Right hindlimb (tissue), 1 donor: ENCODE measurements at regions not wholly inside any gene's neighbourhood (a gene's known extent, or its start where the extent isn't known, plus 50 kb on each side); places are given as distances from the start of the nearest gene placed in this dataset.

Source experiments
- DNase-seq: peaks from one replicate; pipeline ENCODE4 v3.0.0-alpha.2; 2018

DNA sequence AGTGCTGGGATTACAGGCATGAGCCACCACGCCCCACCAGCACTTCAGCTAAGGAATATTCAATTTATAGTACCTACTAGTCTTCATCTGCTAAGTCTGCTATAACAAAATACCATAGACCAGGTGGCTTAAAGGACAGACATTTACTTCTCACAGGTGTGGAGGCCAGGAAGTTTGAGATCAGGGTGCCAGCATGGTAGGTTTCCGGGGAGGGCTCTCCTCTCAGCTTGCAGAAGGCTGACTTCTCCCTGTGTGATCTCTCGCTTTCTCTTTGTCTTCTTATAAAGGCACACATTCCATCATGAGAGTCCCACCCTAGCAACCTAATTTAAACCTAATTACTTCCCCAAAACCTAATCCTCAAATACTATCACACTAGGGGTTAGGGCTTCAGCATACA is 433.0 kb downstream of the INSC start:
- no peak for DNase-seq

DNA sequence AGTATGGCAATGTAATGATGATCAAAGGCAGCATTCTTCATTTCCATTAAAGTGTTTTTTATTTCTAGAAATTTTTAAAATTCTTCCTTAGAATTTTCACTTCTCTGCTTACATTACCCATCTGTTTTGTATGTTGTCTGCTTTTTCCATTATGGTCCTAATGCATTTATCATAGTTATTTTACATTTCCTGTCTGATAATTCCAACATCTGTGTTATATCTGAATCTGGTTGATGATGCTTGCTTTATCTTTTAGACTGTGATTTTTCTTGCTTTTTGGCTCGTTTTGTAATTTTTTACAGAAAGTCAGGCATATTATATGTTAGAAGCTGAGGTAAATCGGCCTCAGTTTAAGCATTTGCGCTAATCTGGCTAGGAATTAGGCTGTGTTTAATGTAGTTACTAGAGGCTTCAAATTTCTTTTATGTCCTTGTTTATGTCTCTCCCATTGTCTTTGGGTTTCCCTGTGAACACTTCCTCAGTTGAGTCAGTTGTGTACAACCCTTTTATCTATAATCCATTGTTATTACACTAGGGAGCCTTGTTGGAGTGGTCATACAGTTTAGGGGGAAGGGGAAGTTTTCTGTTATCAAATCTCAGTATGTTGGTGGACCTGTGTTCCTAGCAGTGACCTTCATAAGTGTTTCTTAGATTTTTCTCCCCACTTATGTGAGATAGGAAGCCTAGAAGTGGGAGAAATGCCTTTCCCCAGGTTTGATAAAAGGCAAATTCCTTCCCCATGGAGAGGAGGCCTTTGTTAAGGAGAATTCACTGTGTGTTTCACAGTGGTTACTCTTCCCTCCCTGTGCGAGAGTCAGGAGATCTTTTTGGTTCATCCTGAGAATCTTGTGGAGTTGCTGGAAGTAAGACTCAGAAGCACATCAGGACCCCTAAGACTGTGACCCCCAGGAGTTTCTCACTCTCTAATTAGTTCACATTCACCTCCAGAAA is 437.5 kb downstream of the INSC start:
- no peak for DNase-seq

DNA sequence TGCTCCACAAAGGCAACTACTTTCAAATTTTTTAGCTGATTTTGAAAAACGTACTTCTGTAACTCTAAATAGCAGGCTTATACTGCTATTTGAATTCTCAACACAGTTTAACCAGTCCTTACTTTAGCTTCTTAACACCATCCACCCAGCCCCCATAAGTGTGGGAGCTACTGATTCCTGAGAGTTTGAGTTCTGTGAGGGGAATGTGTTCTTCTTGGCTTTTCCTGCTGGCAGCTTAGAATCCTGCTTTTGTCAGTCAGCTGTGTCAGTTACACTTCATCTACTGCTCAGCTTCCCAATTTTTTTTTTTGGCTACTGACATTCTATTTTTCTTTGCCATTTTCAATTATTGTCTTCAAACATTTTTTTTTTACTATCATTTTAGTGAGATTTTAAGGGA is 440.4 kb downstream of the INSC start:
- DNase-seq, result no peak

- DNase-seq, result no peak
Observed at GRCh38 chr11:15557457-15558230, 442.9 kb downstream of the INSC start.

- DNase-seq, result no peak
Observed at GRCh38 chr11:15558513-15559181, 443.9 kb downstream of the INSC start.

GRCh38 chr11:15560689-15561467 is 446.2 kb downstream of the INSC start:
- no peak for DNase-seq

GRCh38 chr11:15562230-15562629 is 447.5 kb downstream of the INSC start:
- DNase-seq, result no peak

GRCh38 chr11:15563054-15563453 is 448.3 kb downstream of the INSC start:
- DNase-seq, result no peak

DNA sequence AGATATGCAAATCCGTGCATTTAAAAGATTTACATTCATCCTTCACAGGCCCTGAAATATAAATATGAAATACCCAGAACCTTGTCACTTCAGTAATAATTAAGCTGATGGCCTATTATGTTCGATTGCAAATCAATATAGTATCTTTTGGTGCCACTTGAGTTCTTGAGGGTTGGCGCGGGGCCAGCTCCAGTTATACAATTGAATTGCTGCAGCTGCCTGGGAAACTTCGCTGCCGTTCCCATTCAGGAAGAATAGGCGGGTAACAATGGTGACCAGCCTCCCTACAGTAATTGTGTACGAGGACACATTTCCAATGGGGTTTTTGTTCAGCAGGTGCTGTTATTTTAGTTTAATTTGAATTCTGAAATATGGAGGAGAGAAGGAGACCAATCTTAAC is 451.2 kb downstream of the INSC start:
- no peak for DNase-seq

- DNase-seq, result no peak
Observed at GRCh38 chr11:15568440-15568839, 453.7 kb downstream of the INSC start.

DNA sequence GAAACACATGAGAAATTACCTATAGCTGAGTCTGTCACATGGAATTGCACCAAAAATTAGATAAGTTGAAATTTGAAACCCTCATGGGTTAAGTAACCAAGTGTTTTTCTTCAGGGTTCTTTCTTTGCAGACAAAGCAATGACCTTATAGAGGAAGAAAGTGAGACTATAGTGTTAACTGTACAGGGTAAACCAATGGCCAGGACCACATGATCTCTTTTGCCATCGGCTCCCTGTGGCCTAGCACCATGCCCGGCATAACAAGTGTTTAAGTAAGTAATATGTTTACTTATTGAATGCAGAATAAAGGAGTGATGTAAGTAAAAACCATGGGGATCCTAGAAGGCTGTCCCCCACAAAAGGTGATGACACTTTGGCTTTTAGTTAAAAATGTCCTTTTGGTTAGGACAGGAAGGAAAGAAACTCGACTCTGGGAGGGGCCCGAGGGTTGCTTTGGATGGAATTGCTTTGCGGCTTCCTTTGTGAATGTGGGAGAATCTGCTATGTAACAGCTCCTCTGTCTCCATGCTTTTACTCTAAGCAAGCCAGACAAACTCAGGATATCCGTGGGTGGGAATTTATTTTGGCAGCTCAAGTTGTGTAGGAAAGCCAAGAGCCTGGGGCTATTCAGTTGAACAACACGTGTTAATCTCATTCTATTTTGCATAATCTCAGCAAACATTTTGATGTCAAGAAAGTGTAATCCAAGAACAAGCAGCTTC is 454.7 kb downstream of the INSC start:
- peak; percentile 79 for DNase-seq

- DNase-seq, result no peak
Observed at GRCh38 chr11:15575409-15575808, 460.7 kb downstream of the INSC start.

- no peak for DNase-seq
Observed at GRCh38 chr11:15576769-15577168, 462.0 kb downstream of the INSC start.

DNA sequence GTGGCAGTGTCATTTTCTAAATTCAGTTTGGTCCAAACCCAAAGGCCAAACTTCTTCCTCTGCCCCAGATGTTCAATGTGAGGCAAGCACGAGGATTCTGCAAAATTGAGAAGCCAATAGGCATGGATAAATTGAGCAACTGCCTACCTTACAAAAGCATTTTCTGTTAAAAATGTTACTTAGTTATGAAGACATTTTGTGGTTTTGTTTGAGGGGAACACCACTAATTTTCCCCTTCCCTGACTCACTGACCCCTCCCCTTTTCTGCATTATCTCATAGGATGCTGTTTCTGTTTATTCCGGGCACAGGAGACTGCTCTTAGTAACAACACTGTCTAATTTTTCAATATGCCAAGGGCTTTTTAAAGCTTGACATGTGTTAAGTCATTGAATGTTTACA is 462.8 kb downstream of the INSC start:
- no peak for DNase-seq

- no peak for DNase-seq
Observed at GRCh38 chr11:15579287-15580001, 464.7 kb downstream of the INSC start.

DNA sequence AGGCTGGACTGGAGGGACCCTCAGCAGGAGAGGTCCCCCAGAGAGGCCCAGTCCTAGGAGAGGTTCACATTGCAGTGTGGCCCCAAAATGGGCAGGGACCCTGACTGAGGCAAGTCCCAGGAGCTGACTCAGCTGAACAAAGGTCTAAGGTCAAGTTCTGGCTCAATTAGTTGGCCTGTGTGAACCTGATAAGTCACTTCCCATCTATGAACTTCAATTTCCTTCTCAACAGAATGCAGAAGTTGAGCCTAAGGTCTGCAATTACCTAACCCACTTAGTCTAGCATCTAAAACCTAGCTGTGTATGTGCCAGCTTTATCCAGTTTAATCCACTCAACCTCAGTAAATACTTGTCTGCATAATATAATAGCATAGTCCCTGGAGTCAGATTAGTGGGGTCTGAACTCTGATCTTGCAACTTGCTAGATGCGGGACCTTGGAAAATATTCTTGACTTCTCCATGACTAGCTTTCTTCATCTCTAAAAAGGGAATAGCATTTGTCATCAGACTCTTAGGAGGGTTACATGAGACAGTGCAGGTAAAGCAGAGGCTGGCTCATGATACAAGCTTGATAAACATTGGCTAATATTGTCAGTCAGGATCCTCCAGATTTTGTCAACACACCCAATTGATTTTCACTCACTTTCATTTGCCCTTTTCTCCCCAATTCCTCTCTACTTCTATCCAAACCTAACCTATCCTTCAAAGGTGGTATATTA is 465.5 kb downstream of the INSC start:
- no peak for DNase-seq

DNA sequence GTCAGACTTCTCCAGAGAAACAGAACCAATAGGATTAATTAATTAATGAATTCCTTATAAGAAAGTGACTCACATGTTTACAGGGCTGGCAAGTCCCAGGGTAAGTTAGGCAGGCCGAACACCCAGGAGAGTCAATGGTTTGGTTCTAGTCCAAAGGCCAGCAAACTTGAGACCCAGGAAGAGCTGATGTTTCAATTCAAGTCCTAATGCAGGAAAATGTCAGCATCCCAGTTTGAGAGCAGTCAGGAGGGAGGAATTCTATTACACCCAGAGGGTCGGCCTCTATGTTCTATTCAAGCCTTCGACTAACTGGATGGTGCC is 466.0 kb downstream of the INSC start:
- DNase-seq, result no peak

DNA sequence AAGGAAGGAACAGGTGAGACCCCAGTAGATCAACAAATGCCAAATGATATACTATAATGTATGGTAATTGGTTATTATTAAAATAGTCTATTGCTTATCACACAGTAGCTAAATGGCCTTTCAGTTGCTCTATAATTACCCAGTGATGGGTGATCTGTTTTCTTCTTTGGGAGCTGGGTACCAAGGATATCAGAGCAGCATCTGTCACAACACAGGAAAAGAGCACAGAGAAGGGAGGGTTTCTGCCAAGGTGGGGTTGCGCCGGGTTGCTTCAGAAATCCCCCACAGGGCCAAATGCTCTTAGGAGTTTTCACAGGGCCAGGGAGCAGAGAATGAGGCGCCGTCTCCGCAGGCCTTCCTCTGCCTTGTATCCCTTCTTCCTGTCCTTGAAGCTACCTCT is 469.4 kb downstream of the INSC start:
- no peak for DNase-seq

- no peak for DNase-seq
Observed at GRCh38 chr11:15585602-15586331, 471.0 kb downstream of the INSC start.
